Peyer's patch (tissue), 4 donors: ENCODE measurements at regions not wholly inside any gene's neighbourhood (a gene's known extent, or its start where the extent isn't known, plus 50 kb on each side); places are given as distances from the start of the nearest gene placed in this dataset.
"Not testable (repeated sequence)": the region's sequence is repeated elsewhere in the genome, so short reads cannot be mapped to it uniquely, and the experiment has no call there.

Experiments
- DNase-seq, 3 donors: peaks; one replicate each; pipeline ENCODE4 v3.0.0-alpha.2; 2017 to 2019
- H3K27ac ChIP-seq, 4 donors: fragments of 200-600 bp; sonication (generic); one replicate each; pipeline ENCODE4 v1.5.1; 2016 to 2019
- H3K27me3 ChIP-seq, 2 donors: fragments of 200-600 bp; sonication (generic); one replicate each; pipeline ENCODE4 v1.5.1; 2019
- H3K36me3 ChIP-seq, 3 donors: fragments of 200-600 bp; sonication (generic); one replicate each; pipeline ENCODE4 v1.5.1; 2016 to 2019
- H3K4me1 ChIP-seq, 4 donors: fragments of 200-600 bp; sonication (generic); one replicate each; pipeline ENCODE4 v1.5.1; 2016 to 2019
- H3K4me3 ChIP-seq, 4 donors: fragments of 200-600 bp; sonication (generic); 1 replicate in 3 of 4; 2 replicates in 1 of 4; pipeline ENCODE4 v1.5.1; 2016 to 2019; ENCODE audit warnings: mild to moderate bottlenecking in 1 of 4
- H3K9me3 ChIP-seq, 4 donors: fragments of 200-600 bp; sonication (generic); one replicate each; pipeline ENCODE4 v1.5.1; 2016 to 2019; ENCODE audit warnings: mild to moderate bottlenecking in 1 of 4
- CTCF ChIP-seq, 6 experiments: fragments of 450-650 bp in 4 of 6; fragments of 200-600 bp in 2 of 6; sonication (generic) in 1 of 6; IDR thresholded peaks; one replicate each; pipeline ENCODE4 v1.5.1; 2017 to 2019; ENCODE audit warnings: antibody characterized with exemption in 6 of 6, mild to moderate bottlenecking in 3 of 6, moderate library complexity in 1 of 6
- POLR2A ChIP-seq, 2 donors: fragments of 450-650 bp; IDR thresholded peaks; one replicate each; pipeline ENCODE4 v1.5.1; 2017; ENCODE audit warnings: antibody characterized with exemption in 2 of 2, mild to moderate bottlenecking in 2 of 2, moderate library complexity in 2 of 2

- TF ChIP-seq CTCF (IDR thresholded peaks at IDR 0.05) (no peak), POLR2A (IDR thresholded peaks at IDR 0.05) (no peak)
- Histone ChIP-seq H3K4me1 (no peaks in the 10 kb centered on the region), H3K9me3 (no peaks in the 10 kb centered on the region), H3K36me3 (no peaks in the 10 kb centered on the region), H3K4me3 (no peak overlapping the region), H3K27ac (no peak overlapping the region), H3K27me3 (no peaks in the 10 kb centered on the region)
- DNase-seq, result no peak
Observed at GRCh38 chr6:168170841-168171601, 92.0 kb upstream of the FRMD1 start.

DNA sequence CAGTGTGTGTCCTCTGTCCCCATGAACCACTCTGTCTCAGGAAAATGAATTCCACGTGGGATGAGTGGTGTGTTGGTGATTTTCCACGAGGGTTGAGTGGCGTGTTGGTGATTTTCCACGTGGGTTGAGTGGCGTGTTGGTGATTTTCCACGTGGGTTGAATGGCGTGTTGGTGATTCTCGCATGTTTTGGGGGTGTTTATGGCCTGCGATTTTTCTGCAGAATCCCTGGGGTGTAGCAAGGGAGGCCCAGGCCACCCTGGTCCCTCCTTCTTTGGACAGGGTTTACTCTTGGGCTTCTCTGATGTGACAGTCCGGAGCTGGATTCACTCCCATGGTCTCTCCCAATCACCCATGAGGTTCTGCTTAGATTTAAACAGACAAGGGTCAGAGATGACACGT, 90.6 kb upstream of the FRMD1 start:
- no peak for TF ChIP-seq POLR2A (IDR thresholded peaks at IDR 0.05)
- TF ChIP-seq CTCF (IDR thresholded peaks at IDR 0.05), result no peak
- H3K4me1 ChIP-seq, result no peaks in the 10 kb centered on the region
- H3K27ac ChIP-seq, result no peak overlapping the region
- no peak overlapping the region for H3K4me3 ChIP-seq
- H3K27me3 ChIP-seq, result no peaks in the 10 kb centered on the region
- DNase-seq, result no peak
- H3K9me3 ChIP-seq, result no peaks in the 10 kb centered on the region
- H3K36me3 ChIP-seq, result no peaks in the 10 kb centered on the region

- H3K36me3 ChIP-seq, DNase-seq, H3K4me1 ChIP-seq, H3K27ac ChIP-seq, H3K9me3 ChIP-seq, H3K4me3 ChIP-seq, H3K27me3 ChIP-seq: not testable (repeated sequence)
Observed at GRCh38 chr6:168168936-168169335, 89.9 kb upstream of the FRMD1 start.

DNA sequence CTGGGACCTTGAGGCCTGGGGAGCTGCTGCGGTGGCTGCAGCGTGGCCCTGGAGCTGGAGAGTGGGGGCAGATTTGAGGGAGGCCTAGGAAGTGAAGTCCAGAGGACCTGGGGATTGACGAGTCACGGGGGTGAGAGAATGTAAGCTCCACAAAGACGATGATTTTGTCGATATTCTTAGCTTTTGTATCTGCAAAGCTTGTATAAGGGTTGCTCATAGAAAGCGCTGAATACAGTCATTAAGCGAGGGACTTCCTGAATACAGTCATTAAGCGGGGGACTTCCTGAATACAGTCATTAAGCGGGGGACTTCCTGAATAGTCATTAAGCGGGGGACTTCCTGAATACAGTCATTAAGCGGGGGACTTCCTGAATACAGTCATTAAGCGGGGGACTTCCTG, 89.3 kb upstream of the FRMD1 start:
- not testable (repeated sequence) for H3K27ac ChIP-seq, DNase-seq, H3K9me3 ChIP-seq, H3K36me3 ChIP-seq, H3K4me3 ChIP-seq, H3K4me1 ChIP-seq, H3K27me3 ChIP-seq

DNA sequence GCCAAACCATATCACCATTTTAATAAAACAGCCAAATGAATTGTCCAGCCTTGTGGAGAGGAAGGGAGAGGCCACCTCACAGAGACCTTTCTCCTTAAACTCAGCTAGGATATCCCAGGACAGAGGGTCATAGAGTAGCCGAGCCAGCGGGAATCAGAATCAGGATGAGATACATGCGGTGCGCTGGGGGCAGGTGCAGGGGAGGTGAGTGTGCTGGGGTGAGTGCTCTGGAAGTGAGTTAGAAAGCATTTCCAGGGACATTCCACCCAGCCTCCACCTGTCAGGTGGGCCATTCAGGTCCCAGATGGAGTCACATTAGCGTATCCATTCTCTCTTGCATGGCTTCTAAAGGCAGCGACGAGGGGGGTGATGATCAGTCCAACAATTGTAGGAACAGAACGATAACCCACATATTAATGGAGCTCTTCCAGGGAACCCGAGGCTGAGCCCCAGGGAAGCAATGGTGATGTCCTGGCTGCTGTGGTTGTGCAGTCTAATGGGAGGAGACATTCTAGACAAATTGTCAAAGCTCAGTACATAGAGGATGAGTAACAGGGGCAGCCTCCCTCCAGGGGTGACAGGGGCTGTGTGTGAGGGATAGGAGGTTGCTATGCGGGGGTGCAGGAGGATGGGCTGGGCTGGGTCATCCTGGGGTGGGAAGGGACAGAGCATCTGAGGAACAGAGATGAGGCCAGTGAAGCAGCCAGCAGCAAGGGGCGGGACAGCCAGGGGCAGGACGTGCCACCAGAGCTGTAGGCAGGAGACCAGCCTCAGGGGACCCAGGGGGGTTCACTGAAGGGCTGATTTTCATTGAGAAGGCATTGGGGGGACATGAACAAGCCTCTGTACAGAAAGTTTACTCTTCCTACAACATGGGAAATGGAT, 88.7 kb upstream of the FRMD1 start:
- H3K36me3 ChIP-seq, result no peaks in the 10 kb centered on the region
- no peaks in the 10 kb centered on the region for H3K9me3 ChIP-seq
- no peaks in the 10 kb centered on the region for H3K27me3 ChIP-seq
- no peak overlapping the region for H3K27ac ChIP-seq
- no peak for DNase-seq
- no peak overlapping the region for H3K4me3 ChIP-seq
- TF ChIP-seq CTCF (IDR thresholded peaks at IDR 0.05), result no peak
- TF ChIP-seq POLR2A (IDR thresholded peaks at IDR 0.05), result no peak
- H3K4me1 ChIP-seq, result no peaks in the 10 kb centered on the region

GRCh38 chr6:168166627-168167026, 87.6 kb upstream of the FRMD1 start:
- Histone ChIP-seq H3K9me3 (no peaks in the 10 kb centered on the region), H3K36me3 (no peaks in the 10 kb centered on the region), H3K27me3 (no peaks in the 10 kb centered on the region), H3K4me3 (no peak overlapping the region), H3K27ac (no peak overlapping the region), H3K4me1 (no peaks in the 10 kb centered on the region)
- TF ChIP-seq POLR2A (IDR thresholded peaks at IDR 0.05) (no peak), CTCF (IDR thresholded peaks at IDR 0.05) (no peak)
- no peak for DNase-seq
